ENCODE measurements at regions not wholly inside any gene's neighbourhood (a gene's known extent, or its start where the extent isn't known, plus 50 kb on each side); places are given as distances from the start of the nearest gene placed in this dataset.

GRCh38 chrX:39969099-39969818 lies 128.5 kb downstream of the BCOR start:
- H3K4me1 Mint-ChIP-seq (ENCODE audit: low read depth, unreplicated experiment), result no peaks in the 10 kb centered on the region
- ChIA-PET CTCF (no interaction called here), POLR2A (no interaction called here)
- H3K9me3 Mint-ChIP-seq (ENCODE audit: unreplicated experiment), result no peaks in the 10 kb centered on the region
- intact Hi-C loops (cut with micrococcal nuclease; ENCODE audit: unreplicated experiment), result no loop called here
- H3K27me3 Mint-ChIP-seq (ENCODE audit: insufficient read depth, unreplicated experiment), result no peaks in the 10 kb centered on the region
- H3K27ac Mint-ChIP-seq (ENCODE audit: unreplicated experiment), result no peak overlapping the region
- Histone ChIP-seq H3K4me3 (ENCODE audit: low read depth, low read length) (no peak overlapping the region), H3K27me3 (replicated peaks; ENCODE audit: control insufficient read depth, insufficient read depth, low read length) (no peaks in the 10 kb centered on the region), H3K36me3 (ENCODE audit: control insufficient read depth, insufficient read depth, low read length) (no peaks in the 10 kb centered on the region), H3K9me3 (no peaks in the 10 kb centered on the region), H3K4me1 (peaks cover under 1% of the 10 kb centered on the region; the same call in 1 of the 2 replicates)
- no peak overlapping the region for H3K4me3 Mint-ChIP-seq (ENCODE audit: unreplicated experiment)
- no TSS peak for BruUV-seq (replicated peaks)
- peak in 1 of 2 experiments; percentile 42 for DNase-seq
- peaks cover 6% of the 10 kb centered on the region for H3K36me3 Mint-ChIP-seq (ENCODE audit: insufficient read depth, unreplicated experiment)
- TF ChIP-seq CTCF (IDR thresholded peaks at IDR 0.05; ENCODE audit: insufficient read depth in 1 of 2, low read depth in 1 of 2, low read length in 1 of 2, severe bottlenecking in 1 of 2, unreplicated experiment in 1 of 2), result no peak

- POLR2A ChIA-PET, result no interaction called here
- BruUV-seq (replicated peaks), result no TSS peak
Observed at GRCh38 chrX:39969819-39970504, 127.8 kb downstream of the BCOR start.

GRCh38 chrX:39971760-39972159 lies 126.0 kb downstream of the BCOR start:
- no peak overlapping the region for H3K4me3 Mint-ChIP-seq (ENCODE audit: unreplicated experiment)
- no peak for TF ChIP-seq CTCF (IDR thresholded peaks at IDR 0.05; ENCODE audit: insufficient read depth in 1 of 2, low read depth in 1 of 2, low read length in 1 of 2, severe bottlenecking in 1 of 2, unreplicated experiment in 1 of 2)
- ChIA-PET POLR2A (no interaction called here), CTCF (no interaction called here)
- Histone ChIP-seq H3K36me3 (ENCODE audit: control insufficient read depth, insufficient read depth, low read length) (no peaks in the 10 kb centered on the region), H3K27me3 (replicated peaks; ENCODE audit: control insufficient read depth, insufficient read depth, low read length) (no peaks in the 10 kb centered on the region), H3K4me1 (peaks cover 13% of the 10 kb centered on the region), H3K4me3 (ENCODE audit: low read depth, low read length) (no peak overlapping the region), H3K9me3 (no peaks in the 10 kb centered on the region)
- no TSS peak for BruUV-seq (replicated peaks)
- intact Hi-C loops (cut with micrococcal nuclease; ENCODE audit: unreplicated experiment), result loop anchor here (10.0 kb wide), 1 partner anchor 157 kb away; no protein-coding TSS in a partner anchor
- H3K9me3 Mint-ChIP-seq (ENCODE audit: unreplicated experiment), result no peaks in the 10 kb centered on the region
- no peak for DNase-seq
- H3K27ac Mint-ChIP-seq (ENCODE audit: unreplicated experiment), result no peak overlapping the region
- peaks cover 6% of the 10 kb centered on the region for H3K36me3 Mint-ChIP-seq (ENCODE audit: insufficient read depth, unreplicated experiment)
- no peaks in the 10 kb centered on the region for H3K4me1 Mint-ChIP-seq (ENCODE audit: low read depth, unreplicated experiment)
- H3K27me3 Mint-ChIP-seq (ENCODE audit: insufficient read depth, unreplicated experiment), result no peaks in the 10 kb centered on the region

More at GRCh38 chrX:39969819-39970504, 127.8 kb downstream of the BCOR start:
- Mint-ChIP-seq H3K27ac (ENCODE audit: unreplicated experiment) (no peak overlapping the region), H3K4me1 (ENCODE audit: low read depth, unreplicated experiment) (no peaks in the 10 kb centered on the region), H3K4me3 (ENCODE audit: unreplicated experiment) (no peak overlapping the region), H3K36me3 (ENCODE audit: insufficient read depth, unreplicated experiment) (peaks cover 6% of the 10 kb centered on the region), H3K9me3 (ENCODE audit: unreplicated experiment) (no peaks in the 10 kb centered on the region), H3K27me3 (ENCODE audit: insufficient read depth, unreplicated experiment) (no peaks in the 10 kb centered on the region)
- Histone ChIP-seq H3K9me3 (no peaks in the 10 kb centered on the region), H3K4me1 (peaks cover 8% of the 10 kb centered on the region), H3K4me3 (ENCODE audit: low read depth, low read length) (no peak overlapping the region), H3K36me3 (ENCODE audit: control insufficient read depth, insufficient read depth, low read length) (no peaks in the 10 kb centered on the region), H3K27me3 (replicated peaks; ENCODE audit: control insufficient read depth, insufficient read depth, low read length) (no peaks in the 10 kb centered on the region)
- no peak for DNase-seq
- intact Hi-C loops (cut with micrococcal nuclease; ENCODE audit: unreplicated experiment), result loop anchor here (10.0 kb wide), 1 partner anchor 155 kb away; no protein-coding TSS in a partner anchor
- CTCF ChIA-PET, result no interaction called here
- no peak for TF ChIP-seq CTCF (IDR thresholded peaks at IDR 0.05; ENCODE audit: insufficient read depth in 1 of 2, low read depth in 1 of 2, low read length in 1 of 2, severe bottlenecking in 1 of 2, unreplicated experiment in 1 of 2)

Measured in Caco-2 (cell line).